Calu3 (cell line): ENCODE measurements at regions not wholly inside any gene's neighbourhood (a gene's known extent, or its start where the extent isn't known, plus 50 kb on each side); places are given as distances from the start of the nearest gene placed in this dataset.
"Not testable (repeated sequence)": the region's sequence is repeated elsewhere in the genome, so short reads cannot be mapped to it uniquely, and the experiment has no call there.

Source experiments
- BruUV-seq: library from RNA; stranded (reverse); fragments of 400-500 nt; replicated peaks from 2 replicates; lab custom pipeline; 2021; lab: Mats Ljungman, UMichigan
- CTCF ChIA-PET: fragments of 300-600 bp; sonication (Branson Sonifier 250); formaldehyde crosslinking; loops from one replicate; lab custom pipeline; 2022; ENCODE audit warnings: antibody characterized with exemption; lab: Charles Lee
- DNase-seq: peaks from one replicate; pipeline ENCODE4 v3.0.0; 2022
- H3K27ac Mint-ChIP-seq: one replicate; pipeline ENCODE4 v1.8.0; 2022; ENCODE audit warnings: mixed read lengths; ENCODE audit not compliant: unreplicated experiment
- H3K27me3 Mint-ChIP-seq: one replicate; pipeline ENCODE4 v1.8.0; 2022; ENCODE audit warnings: mixed read lengths; ENCODE audit not compliant: unreplicated experiment
- H3K36me3 Mint-ChIP-seq: one replicate; pipeline ENCODE4 v1.8.0; 2022; ENCODE audit warnings: mild to moderate bottlenecking, moderate library complexity, mixed read lengths; ENCODE audit not compliant: insufficient read depth, unreplicated experiment
- H3K4me1 Mint-ChIP-seq: one replicate; pipeline ENCODE4 v1.8.0; 2022; ENCODE audit warnings: mild to moderate bottlenecking, low read depth, mixed read lengths; ENCODE audit not compliant: unreplicated experiment
- H3K4me3 Mint-ChIP-seq: one replicate; pipeline ENCODE4 v1.8.0; 2022; ENCODE audit warnings: mild to moderate bottlenecking, low read depth, moderate library complexity, mixed read lengths; ENCODE audit not compliant: unreplicated experiment
- H3K9me3 Mint-ChIP-seq: one replicate; pipeline ENCODE4 v1.8.0; 2022; ENCODE audit warnings: low read depth, mixed read lengths; ENCODE audit not compliant: unreplicated experiment
- intact Hi-C: fragments of 100-400 bp; cut with micrococcal nuclease; formaldehyde crosslinking; loops from one replicate; pipeline ENCODE4 v1.10.0; 2022; ENCODE audit not compliant: unreplicated experiment
- TF ChIP-seq, protein P1 (sequence below): fragments of 200-600 bp; IDR thresholded peaks from one replicate; pipeline ENCODE4 v1.8.0; 2022; ENCODE audit warnings: antibody characterized with exemption; ENCODE audit not compliant: unreplicated experiment

DNA sequence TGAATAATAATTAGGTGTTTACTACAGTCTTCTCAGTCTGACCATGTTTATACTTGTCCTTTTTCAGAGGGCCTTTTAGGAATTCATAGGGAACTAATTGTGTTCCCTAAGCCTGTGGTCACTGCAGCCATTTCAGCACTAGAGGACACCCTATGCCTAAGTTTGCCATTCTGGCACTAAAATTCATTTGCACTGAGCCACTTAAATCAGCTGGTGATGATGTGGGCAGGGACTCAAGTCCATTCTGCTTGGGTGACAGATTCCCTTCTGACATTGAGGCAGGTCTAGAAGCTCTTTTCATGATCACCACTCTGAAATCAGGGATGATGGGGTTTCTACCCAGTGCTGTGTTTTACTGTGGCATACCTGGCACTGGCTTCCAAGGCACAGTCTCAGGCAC lies 1178.9 kb upstream of the DIAPH2 start:
- Mint-ChIP-seq H3K9me3 (no peaks in the 10 kb centered on the region), H3K36me3 (no peaks in the 10 kb centered on the region), H3K27ac (no peak overlapping the region), H3K27me3 (no peaks in the 10 kb centered on the region), H3K4me3 (no peak overlapping the region), H3K4me1 (no peaks in the 10 kb centered on the region)
- no peak for DNase-seq
- TF ChIP-seq, protein P1, sequence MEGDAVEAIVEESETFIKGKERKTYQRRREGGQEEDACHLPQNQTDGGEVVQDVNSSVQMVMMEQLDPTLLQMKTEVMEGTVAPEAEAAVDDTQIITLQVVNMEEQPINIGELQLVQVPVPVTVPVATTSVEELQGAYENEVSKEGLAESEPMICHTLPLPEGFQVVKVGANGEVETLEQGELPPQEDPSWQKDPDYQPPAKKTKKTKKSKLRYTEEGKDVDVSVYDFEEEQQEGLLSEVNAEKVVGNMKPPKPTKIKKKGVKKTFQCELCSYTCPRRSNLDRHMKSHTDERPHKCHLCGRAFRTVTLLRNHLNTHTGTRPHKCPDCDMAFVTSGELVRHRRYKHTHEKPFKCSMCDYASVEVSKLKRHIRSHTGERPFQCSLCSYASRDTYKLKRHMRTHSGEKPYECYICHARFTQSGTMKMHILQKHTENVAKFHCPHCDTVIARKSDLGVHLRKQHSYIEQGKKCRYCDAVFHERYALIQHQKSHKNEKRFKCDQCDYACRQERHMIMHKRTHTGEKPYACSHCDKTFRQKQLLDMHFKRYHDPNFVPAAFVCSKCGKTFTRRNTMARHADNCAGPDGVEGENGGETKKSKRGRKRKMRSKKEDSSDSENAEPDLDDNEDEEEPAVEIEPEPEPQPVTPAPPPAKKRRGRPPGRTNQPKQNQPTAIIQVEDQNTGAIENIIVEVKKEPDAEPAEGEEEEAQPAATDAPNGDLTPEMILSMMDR = no peak
- no TSS peak for BruUV-seq
- intact Hi-C loops = no loop called here
- CTCF ChIA-PET = no interaction called here

DNA sequence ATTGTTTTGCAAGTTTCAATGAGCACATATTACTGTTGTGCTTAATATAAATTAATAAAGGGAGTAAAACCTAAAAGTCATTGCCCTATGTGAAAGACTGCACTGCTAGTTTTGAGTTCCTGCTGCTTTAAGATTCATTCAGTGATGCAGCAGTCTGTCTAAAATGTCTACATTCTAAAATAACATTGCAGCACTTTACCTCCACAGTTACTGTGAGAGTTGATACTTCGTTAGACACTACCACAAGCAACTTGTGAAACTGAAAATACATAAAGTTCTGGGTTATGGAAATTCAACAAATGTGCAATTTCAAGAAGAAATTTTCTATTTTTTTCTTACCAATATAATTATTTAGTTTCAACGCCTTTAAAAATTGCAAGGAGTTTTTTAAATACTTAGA lies 1175.2 kb upstream of the DIAPH2 start:
- TF ChIP-seq, protein P1 = no peak
- Mint-ChIP-seq H3K4me3 (no peak overlapping the region), H3K4me1 (no peaks in the 10 kb centered on the region), H3K36me3 (no peaks in the 10 kb centered on the region), H3K9me3 (no peaks in the 10 kb centered on the region), H3K27ac (no peak overlapping the region), H3K27me3 (no peaks in the 10 kb centered on the region)
- intact Hi-C loops = no loop called here
- BruUV-seq = no TSS peak
- CTCF ChIA-PET = no interaction called here
- no peak for DNase-seq

DNA sequence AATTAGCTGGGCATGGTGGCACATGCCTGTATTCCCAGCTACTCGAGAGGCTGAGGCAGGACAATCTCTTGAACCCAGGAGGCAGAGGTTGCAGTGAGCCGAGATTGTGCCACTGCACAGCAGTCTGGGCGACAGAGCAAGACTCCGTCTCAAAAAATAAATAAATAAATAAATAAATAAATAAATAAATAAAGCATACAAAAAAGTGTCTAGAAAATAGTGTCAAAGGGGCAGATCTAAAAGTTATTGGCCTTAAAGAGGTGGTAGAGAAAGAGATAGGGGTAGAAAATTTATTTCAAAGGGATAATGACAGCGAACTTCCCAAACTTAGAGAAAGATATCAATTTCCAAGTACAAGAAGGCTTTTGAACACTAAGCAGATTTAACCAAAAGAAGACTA lies 1160.6 kb upstream of the DIAPH2 start:
- BruUV-seq, H3K4me1 Mint-ChIP-seq, H3K4me3 Mint-ChIP-seq, H3K9me3 Mint-ChIP-seq, CTCF ChIA-PET, intact Hi-C loops, H3K27ac Mint-ChIP-seq, DNase-seq, H3K36me3 Mint-ChIP-seq, H3K27me3 Mint-ChIP-seq: not testable (repeated sequence)

DNA sequence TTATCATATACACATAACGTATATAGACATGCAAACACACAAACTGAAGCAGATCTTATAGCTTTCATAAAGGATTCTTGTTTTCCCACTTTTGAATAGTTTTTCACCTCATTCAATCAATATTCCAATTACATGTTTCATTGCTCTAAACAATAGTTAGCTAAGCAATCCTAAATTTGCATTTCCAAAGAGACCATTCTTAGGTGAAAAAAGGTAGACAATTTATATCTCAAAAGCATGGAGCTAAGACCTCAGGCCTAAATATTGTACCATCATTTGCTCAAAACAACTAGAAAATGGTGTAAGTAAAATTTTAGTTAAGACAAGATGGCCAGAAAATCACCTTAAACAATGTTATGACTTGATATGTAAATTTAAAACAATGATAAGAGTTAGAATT lies 1148.5 kb upstream of the DIAPH2 start:
- Mint-ChIP-seq H3K27me3 (no peaks in the 10 kb centered on the region), H3K9me3 (peaks cover 9% of the 10 kb centered on the region), H3K36me3 (no peaks in the 10 kb centered on the region), H3K4me3 (no peak overlapping the region), H3K27ac (no peak overlapping the region), H3K4me1 (no peaks in the 10 kb centered on the region)
- TF ChIP-seq, protein P1 = no peak
- CTCF ChIA-PET = no interaction called here
- BruUV-seq = no TSS peak
- intact Hi-C loops = no loop called here
- DNase-seq = no peak

DNA sequence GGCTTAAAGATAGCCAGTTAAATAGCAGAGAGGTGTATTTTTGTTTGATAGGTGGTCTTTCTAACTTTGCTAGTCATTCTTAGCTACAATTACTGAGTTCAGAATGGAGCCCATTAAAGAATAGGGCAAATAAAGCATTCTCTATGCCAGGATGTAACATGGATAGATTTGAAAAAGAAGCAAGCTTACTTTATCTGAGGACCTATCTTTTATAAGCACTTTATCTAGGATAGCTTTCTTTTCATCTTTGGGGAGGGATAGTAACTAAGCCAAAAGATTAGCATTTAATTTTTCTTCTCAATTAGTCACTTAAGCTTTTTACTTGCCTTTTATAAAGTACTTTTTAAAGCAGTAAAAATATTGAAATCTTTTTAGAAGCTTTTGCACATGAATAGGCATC lies 1148.0 kb upstream of the DIAPH2 start:
- TF ChIP-seq, protein P1 = no peak
- intact Hi-C loops = no loop called here
- Mint-ChIP-seq H3K4me1 (no peaks in the 10 kb centered on the region), H3K4me3 (no peak overlapping the region), H3K36me3 (no peaks in the 10 kb centered on the region), H3K9me3 (peaks cover 9% of the 10 kb centered on the region), H3K27ac (no peak overlapping the region), H3K27me3 (no peaks in the 10 kb centered on the region)
- CTCF ChIA-PET = no interaction called here
- DNase-seq = no peak
- no TSS peak for BruUV-seq
